K562 (cell line): ENCODE measurements at regions not wholly inside any gene's neighbourhood (a gene's known extent, or its start where the extent isn't known, plus 50 kb on each side); places are given as distances from the start of the nearest gene placed in this dataset.

ENCODE experiments used
- ATAC-seq: fragments of 200-7000 bp; cut with Tn5 transposase; 3 replicates; pipeline ENCODE4 v1.9.1; 2020; ENCODE audit warnings: moderate library complexity
- BruUV-seq: library from RNA; stranded (reverse); fragments of 400-500 nt; replicated peaks from 2 replicates; lab custom pipeline; 2021; lab: Mats Ljungman, UMichigan
- CTCF ChIA-PET: fragments of 300-600 bp; formaldehyde crosslinking; extraction: SDS; loops from one replicate; lab custom pipeline; 2021; ENCODE audit warnings: low intra/inter-chr PET ratio; lab: Yijun Ruan, JAX
- POLR2A ChIA-PET: fragments of 300-600, 350-650 bp; sonication (Branson Sonifier 250); formaldehyde crosslinking; extraction: SDS; loops from one replicate; lab custom pipeline; 2021; ENCODE audit warnings: antibody characterized with exemption, inconsistent platforms; lab: Yijun Ruan, JAX
- DNase-seq, 4 experiments: peaks; one replicate each; pipeline versions ENCODE4 v3.0.0 to v3.0.0-alpha.2; 2011 to 2018; ENCODE audit warnings: low spot score in 3 of 4, mixed read lengths in 3 of 4; ENCODE audit errors: extremely low read depth in 1 of 4
- FAIRE-seq: peaks from 2 replicates; lab custom pipeline; 2011; peaks lifted over from hg19 to GRCh38; lab: Jason Lieb, UNC
- H2AFZ ChIP-seq: 2 replicates; pipeline ENCODE4 v1.6.0; 2011; ENCODE audit warnings: low read depth, low read length, control low read depth, inconsistent platforms
- H3K27ac ChIP-seq: fragments of 200-600 bp; 3 replicates; pipeline ENCODE4 v1.8.0; 2011; ENCODE audit warnings: low read depth, mild to moderate bottlenecking, control low read depth, inconsistent platforms, low read length, moderate library complexity, mixed read lengths; ENCODE audit errors: extremely low read depth
- H3K27me3 ChIP-seq, 2 experiments: fragments of 300-600 bp in 1 of 2; 2 replicates in 1 of 2; 3 replicates in 1 of 2; pipeline versions ENCODE4 v1.6.0 to v1.8.0; 2011; ENCODE audit warnings: inconsistent platforms in 2 of 2, low read length in 2 of 2, mild to moderate bottlenecking in 1 of 2, mixed read lengths in 1 of 2, moderate library complexity in 1 of 2; ENCODE audit not compliant: control insufficient read depth in 2 of 2, insufficient read depth in 2 of 2
- H3K36me3 ChIP-seq: fragments of 300-600 bp; 3 replicates; pipeline ENCODE4 v1.8.0; 2011; ENCODE audit warnings: mild to moderate bottlenecking, low read length, inconsistent platforms; ENCODE audit not compliant: control insufficient read depth, insufficient read depth
- H3K4me1 ChIP-seq, 2 experiments: fragments of 200-600 bp in 1 of 2; replicated peaks in 1 of 2; 2 replicates in 1 of 2; 3 replicates in 1 of 2; pipeline versions ENCODE4 v1.5.1 to v1.8.0; 2011; ENCODE audit warnings: inconsistent platforms in 2 of 2, low read length in 2 of 2, mild to moderate bottlenecking in 1 of 2, mixed read lengths in 1 of 2, moderate library complexity in 1 of 2; ENCODE audit not compliant: control insufficient read depth in 2 of 2, insufficient read depth in 2 of 2
- H3K4me2 ChIP-seq: 2 replicates; pipeline ENCODE4 v1.6.1; 2011; ENCODE audit warnings: low read length, control low read depth, inconsistent platforms, mixed read lengths; ENCODE audit not compliant: insufficient read depth
- H3K4me3 ChIP-seq: fragments of 200-600 bp; sonication (generic), shearing (Covaris generic); 2 replicates; pipeline ENCODE4 v1.5.1; 2016; ENCODE audit warnings: control low read depth, inconsistent platforms
- H3K79me2 ChIP-seq: fragments of 200-600 bp; 3 replicates; pipeline ENCODE4 v1.8.0; 2011; ENCODE audit warnings: low read length, inconsistent platforms; ENCODE audit not compliant: control insufficient read depth, insufficient read depth
- H3K9ac ChIP-seq, 2 experiments: 2 replicates each; pipeline versions ENCODE4 v1.6.0 to v1.6.1; 2011; ENCODE audit warnings: low read depth in 2 of 2, low read length in 2 of 2, control low read depth in 1 of 2, inconsistent platforms in 1 of 2, mild to moderate bottlenecking in 1 of 2, mixed read lengths in 1 of 2; ENCODE audit not compliant: insufficient read depth in 1 of 2
- H3K9me1 ChIP-seq: one replicate; pipeline ENCODE4 v1.6.0; 2011; ENCODE audit warnings: inconsistent platforms, mild to moderate bottlenecking, low read length, moderate library complexity; ENCODE audit not compliant: control insufficient read depth, insufficient read depth
- H3K9me3 ChIP-seq: replicated peaks from 2 replicates; pipeline ENCODE4 v1.5.1; 2011; ENCODE audit warnings: low read depth, low read length, inconsistent platforms; ENCODE audit not compliant: control insufficient read depth, insufficient read depth
- H4K20me1 ChIP-seq: replicated peaks from 2 replicates; pipeline ENCODE4 v1.6.1; 2011; ENCODE audit warnings: low read length, inconsistent platforms, mixed read lengths; ENCODE audit not compliant: control insufficient read depth, insufficient read depth
- NR2C2 ChIP-seq, 2 experiments: fragments of 200-800 bp in 1 of 2; sonication (Bioruptor generic) in 1 of 2; sonication (generic) in 1 of 2; formaldehyde crosslinking in 1 of 2; IDR thresholded peaks; 2 replicates each; pipeline versions ENCODE4 v1.6.1 to v1.8.0; 2016 to 2022; ENCODE audit warnings: mild to moderate bottlenecking in 1 of 2, missing compliant biosample characterization in 1 of 2, missing genetic modification characterization in 1 of 2, missing genetic modification reagents in 1 of 2
- PHF20 ChIP-seq: fragments of 450-650 bp; IDR thresholded peaks from 2 replicates; pipeline ENCODE4 v1.6.1; 2018; ENCODE audit not compliant: partially characterized antibody
- ZBTB1 ChIP-seq: sonication (generic); formaldehyde crosslinking; IDR thresholded peaks from 2 replicates; pipeline ENCODE4 v1.8.1; 2023; ENCODE audit warnings: missing genetic modification reagents, low read depth, mild to moderate bottlenecking, borderline replicate concordance
- WGBS: fragments of 100-300 bp; shearing (Covaris generic); methylation state at CpG from one replicate; pipeline ENCODE4 v1.1.6; 2016; ENCODE audit warnings: low coverage, mixed read lengths; ENCODE audit not compliant: insufficient coverage; ENCODE audit errors: missing lambda C conversion rate; 5-methylcytosine and 5-hydroxymethylcytosine counted together
- in situ Hi-C: fragments of 300-500 bp; cut with MboI; formaldehyde crosslinking; loops from 4 replicates; pipeline ENCODE4 v1.15.0; 2018; ENCODE audit warnings: inconsistent platforms, mixed read lengths
- intact Hi-C: fragments of 100-400 bp; cut with micrococcal nuclease; formaldehyde crosslinking; loops from 2 replicates; pipeline ENCODE4 v1.14.2; 2022
- TF ChIP-seq, protein P1 (sequence below): fragments of 250-450 bp; sonication (Bioruptor Pico); IDR thresholded peaks from 2 replicates; pipeline ENCODE4 v1.8.0; 2022; ENCODE audit warnings: inconsistent platforms
- TF ChIP-seq, protein P2 (sequence below): fragments of 150-350 bp; conservative IDR thresholded peaks from 2 replicates; pipeline ENCODE4 v1.6.1; 2014; ENCODE audit warnings: low read length
- TF ChIP-seq, protein P3 (sequence below): fragments of 200-600 bp; sonication (generic); IDR thresholded peaks from one replicate; pipeline ENCODE4 v1.6.1; 2012; ENCODE audit warnings: mild to moderate bottlenecking, low read depth, low read length, inconsistent platforms

DNA sequence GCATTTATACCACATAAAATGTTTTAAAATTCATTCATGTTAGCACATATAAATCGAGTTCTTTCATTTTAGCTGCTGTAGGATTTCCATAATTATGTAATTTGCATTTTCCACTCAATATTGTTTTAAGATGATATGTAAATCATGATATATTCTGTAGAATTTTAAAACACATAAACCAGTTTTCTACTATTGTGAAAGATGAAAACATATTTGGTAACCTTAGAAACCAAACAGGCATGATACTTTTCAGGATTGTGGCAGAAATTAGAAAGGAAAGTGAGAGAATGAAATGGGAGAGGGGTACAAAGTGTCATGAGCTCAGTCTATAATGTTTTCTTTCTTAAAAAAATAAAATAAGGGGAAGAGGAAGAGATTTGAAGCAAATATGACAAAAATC, 269.3 kb downstream of the PPP1R3A start:
- in situ Hi-C loops (no loop called here), intact Hi-C loops (no loop called here)
- no peak for FAIRE-seq
- no peak for DNase-seq
- H3K36me3 ChIP-seq, result no peaks in the 10 kb centered on the region
- ChIA-PET CTCF (no interaction called here), POLR2A (no interaction called here)
- no peaks in the 10 kb centered on the region for H3K27me3 ChIP-seq
- no peak overlapping the region for H2AFZ ChIP-seq
- no peak overlapping the region for H3K4me2 ChIP-seq
- H3K9me3 ChIP-seq, result no peaks in the 10 kb centered on the region
- no peak overlapping the region for H3K27ac ChIP-seq
- H4K20me1 ChIP-seq, result no peaks in the 10 kb centered on the region
- no peaks in the 10 kb centered on the region for H3K79me2 ChIP-seq
- no peak for ATAC-seq
- no peaks in the 10 kb centered on the region for H3K4me1 ChIP-seq
- H3K4me3 ChIP-seq, result no peak overlapping the region
- no TSS peak for BruUV-seq
- WGBS, result 0% methylated on average over 1 of the region's 1 CpG
- H3K9ac ChIP-seq, result no peak overlapping the region
- no peaks in the 10 kb centered on the region for H3K9me1 ChIP-seq
- TF ChIP-seq ZBTB1 (CRISPR knock-in tag) (no peak), PHF20 (no peak), NR2C2 (CRISPR knock-in tag; IDR thresholded peaks at IDR 0.05) (no peak), NR2C2 (tag; IDR thresholded peaks at IDR 0.05) (no peak)
- TF ChIP-seq, protein P1, sequence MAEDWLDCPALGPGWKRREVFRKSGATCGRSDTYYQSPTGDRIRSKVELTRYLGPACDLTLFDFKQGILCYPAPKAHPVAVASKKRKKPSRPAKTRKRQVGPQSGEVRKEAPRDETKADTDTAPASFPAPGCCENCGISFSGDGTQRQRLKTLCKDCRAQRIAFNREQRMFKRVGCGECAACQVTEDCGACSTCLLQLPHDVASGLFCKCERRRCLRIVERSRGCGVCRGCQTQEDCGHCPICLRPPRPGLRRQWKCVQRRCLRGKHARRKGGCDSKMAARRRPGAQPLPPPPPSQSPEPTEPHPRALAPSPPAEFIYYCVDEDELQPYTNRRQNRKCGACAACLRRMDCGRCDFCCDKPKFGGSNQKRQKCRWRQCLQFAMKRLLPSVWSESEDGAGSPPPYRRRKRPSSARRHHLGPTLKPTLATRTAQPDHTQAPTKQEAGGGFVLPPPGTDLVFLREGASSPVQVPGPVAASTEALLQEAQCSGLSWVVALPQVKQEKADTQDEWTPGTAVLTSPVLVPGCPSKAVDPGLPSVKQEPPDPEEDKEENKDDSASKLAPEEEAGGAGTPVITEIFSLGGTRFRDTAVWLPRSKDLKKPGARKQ (CRISPR knock-in tag), result no peak
- TF ChIP-seq, protein P2, sequence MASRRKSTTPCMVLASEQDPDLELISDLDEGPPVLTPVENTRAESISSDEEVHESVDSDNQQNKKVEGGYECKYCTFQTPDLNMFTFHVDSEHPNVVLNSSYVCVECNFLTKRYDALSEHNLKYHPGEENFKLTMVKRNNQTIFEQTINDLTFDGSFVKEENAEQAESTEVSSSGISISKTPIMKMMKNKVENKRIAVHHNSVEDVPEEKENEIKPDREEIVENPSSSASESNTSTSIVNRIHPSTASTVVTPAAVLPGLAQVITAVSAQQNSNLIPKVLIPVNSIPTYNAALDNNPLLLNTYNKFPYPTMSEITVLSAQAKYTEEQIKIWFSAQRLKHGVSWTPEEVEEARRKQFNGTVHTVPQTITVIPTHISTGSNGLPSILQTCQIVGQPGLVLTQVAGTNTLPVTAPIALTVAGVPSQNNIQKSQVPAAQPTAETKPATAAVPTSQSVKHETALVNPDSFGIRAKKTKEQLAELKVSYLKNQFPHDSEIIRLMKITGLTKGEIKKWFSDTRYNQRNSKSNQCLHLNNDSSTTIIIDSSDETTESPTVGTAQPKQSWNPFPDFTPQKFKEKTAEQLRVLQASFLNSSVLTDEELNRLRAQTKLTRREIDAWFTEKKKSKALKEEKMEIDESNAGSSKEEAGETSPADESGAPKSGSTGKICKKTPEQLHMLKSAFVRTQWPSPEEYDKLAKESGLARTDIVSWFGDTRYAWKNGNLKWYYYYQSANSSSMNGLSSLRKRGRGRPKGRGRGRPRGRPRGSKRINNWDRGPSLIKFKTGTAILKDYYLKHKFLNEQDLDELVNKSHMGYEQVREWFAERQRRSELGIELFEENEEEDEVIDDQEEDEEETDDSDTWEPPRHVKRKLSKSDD, result no peak
- TF ChIP-seq, protein P3, sequence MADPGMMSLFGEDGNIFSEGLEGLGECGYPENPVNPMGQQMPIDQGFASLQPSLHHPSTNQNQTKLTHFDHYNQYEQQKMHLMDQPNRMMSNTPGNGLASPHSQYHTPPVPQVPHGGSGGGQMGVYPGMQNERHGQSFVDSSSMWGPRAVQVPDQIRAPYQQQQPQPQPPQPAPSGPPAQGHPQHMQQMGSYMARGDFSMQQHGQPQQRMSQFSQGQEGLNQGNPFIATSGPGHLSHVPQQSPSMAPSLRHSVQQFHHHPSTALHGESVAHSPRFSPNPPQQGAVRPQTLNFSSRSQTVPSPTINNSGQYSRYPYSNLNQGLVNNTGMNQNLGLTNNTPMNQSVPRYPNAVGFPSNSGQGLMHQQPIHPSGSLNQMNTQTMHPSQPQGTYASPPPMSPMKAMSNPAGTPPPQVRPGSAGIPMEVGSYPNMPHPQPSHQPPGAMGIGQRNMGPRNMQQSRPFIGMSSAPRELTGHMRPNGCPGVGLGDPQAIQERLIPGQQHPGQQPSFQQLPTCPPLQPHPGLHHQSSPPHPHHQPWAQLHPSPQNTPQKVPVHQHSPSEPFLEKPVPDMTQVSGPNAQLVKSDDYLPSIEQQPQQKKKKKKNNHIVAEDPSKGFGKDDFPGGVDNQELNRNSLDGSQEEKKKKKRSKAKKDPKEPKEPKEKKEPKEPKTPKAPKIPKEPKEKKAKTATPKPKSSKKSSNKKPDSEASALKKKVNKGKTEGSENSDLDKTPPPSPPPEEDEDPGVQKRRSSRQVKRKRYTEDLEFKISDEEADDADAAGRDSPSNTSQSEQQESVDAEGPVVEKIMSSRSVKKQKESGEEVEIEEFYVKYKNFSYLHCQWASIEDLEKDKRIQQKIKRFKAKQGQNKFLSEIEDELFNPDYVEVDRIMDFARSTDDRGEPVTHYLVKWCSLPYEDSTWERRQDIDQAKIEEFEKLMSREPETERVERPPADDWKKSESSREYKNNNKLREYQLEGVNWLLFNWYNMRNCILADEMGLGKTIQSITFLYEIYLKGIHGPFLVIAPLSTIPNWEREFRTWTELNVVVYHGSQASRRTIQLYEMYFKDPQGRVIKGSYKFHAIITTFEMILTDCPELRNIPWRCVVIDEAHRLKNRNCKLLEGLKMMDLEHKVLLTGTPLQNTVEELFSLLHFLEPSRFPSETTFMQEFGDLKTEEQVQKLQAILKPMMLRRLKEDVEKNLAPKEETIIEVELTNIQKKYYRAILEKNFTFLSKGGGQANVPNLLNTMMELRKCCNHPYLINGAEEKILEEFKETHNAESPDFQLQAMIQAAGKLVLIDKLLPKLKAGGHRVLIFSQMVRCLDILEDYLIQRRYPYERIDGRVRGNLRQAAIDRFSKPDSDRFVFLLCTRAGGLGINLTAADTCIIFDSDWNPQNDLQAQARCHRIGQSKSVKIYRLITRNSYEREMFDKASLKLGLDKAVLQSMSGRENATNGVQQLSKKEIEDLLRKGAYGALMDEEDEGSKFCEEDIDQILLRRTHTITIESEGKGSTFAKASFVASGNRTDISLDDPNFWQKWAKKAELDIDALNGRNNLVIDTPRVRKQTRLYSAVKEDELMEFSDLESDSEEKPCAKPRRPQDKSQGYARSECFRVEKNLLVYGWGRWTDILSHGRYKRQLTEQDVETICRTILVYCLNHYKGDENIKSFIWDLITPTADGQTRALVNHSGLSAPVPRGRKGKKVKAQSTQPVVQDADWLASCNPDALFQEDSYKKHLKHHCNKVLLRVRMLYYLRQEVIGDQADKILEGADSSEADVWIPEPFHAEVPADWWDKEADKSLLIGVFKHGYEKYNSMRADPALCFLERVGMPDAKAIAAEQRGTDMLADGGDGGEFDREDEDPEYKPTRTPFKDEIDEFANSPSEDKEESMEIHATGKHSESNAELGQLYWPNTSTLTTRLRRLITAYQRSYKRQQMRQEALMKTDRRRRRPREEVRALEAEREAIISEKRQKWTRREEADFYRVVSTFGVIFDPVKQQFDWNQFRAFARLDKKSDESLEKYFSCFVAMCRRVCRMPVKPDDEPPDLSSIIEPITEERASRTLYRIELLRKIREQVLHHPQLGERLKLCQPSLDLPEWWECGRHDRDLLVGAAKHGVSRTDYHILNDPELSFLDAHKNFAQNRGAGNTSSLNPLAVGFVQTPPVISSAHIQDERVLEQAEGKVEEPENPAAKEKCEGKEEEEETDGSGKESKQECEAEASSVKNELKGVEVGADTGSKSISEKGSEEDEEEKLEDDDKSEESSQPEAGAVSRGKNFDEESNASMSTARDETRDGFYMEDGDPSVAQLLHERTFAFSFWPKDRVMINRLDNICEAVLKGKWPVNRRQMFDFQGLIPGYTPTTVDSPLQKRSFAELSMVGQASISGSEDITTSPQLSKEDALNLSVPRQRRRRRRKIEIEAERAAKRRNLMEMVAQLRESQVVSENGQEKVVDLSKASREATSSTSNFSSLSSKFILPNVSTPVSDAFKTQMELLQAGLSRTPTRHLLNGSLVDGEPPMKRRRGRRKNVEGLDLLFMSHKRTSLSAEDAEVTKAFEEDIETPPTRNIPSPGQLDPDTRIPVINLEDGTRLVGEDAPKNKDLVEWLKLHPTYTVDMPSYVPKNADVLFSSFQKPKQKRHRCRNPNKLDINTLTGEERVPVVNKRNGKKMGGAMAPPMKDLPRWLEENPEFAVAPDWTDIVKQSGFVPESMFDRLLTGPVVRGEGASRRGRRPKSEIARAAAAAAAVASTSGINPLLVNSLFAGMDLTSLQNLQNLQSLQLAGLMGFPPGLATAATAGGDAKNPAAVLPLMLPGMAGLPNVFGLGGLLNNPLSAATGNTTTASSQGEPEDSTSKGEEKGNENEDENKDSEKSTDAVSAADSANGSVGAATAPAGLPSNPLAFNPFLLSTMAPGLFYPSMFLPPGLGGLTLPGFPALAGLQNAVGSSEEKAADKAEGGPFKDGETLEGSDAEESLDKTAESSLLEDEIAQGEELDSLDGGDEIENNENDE, result no peak
